Trophoblast cell (in vitro differentiated cells and primary cell): ENCODE measurements at regions not wholly inside any gene's neighbourhood (a gene's known extent, or its start where the extent isn't known, plus 50 kb on each side); places are given as distances from the start of the nearest gene placed in this dataset.

Experiments
- DNase-seq, 2 donors: peaks; one replicate each; pipeline ENCODE4 v3.0.0-alpha.2; 2016
- H2AFZ ChIP-seq: 2 replicates; pipeline ENCODE4 v1.6.1; 2013; ENCODE audit warnings: low read length, moderate library complexity, mild to moderate bottlenecking; ENCODE audit not compliant: insufficient read depth, poor library complexity
- H2AK5ac ChIP-seq: 2 replicates; pipeline ENCODE4 v1.6.1; 2013; ENCODE audit warnings: mild to moderate bottlenecking, low read length
- H2BK120ac ChIP-seq: 2 replicates; pipeline ENCODE4 v1.6.1; 2013; ENCODE audit warnings: low read length, mild to moderate bottlenecking, moderate library complexity; ENCODE audit not compliant: insufficient read depth, poor library complexity
- H2BK12ac ChIP-seq: 2 replicates; pipeline ENCODE4 v1.6.1; 2013; ENCODE audit warnings: mild to moderate bottlenecking, low read length, moderate library complexity
- H2BK5ac ChIP-seq: 2 replicates; pipeline ENCODE4 v1.6.1; 2013; ENCODE audit warnings: low read length, low read depth, moderate library complexity, mild to moderate bottlenecking; ENCODE audit not compliant: poor library complexity
- H3K14ac ChIP-seq: 2 replicates; pipeline ENCODE4 v1.6.1; 2013; ENCODE audit warnings: mild to moderate bottlenecking, low read length
- H3K18ac ChIP-seq: 2 replicates; pipeline ENCODE4 v1.6.1; 2013; ENCODE audit warnings: mild to moderate bottlenecking, low read length
- H3K23ac ChIP-seq: 2 replicates; pipeline ENCODE4 v1.6.1; 2013; ENCODE audit warnings: low read length
- H3K27ac ChIP-seq: 2 replicates; pipeline ENCODE4 v1.5.1; 2013; ENCODE audit warnings: low read depth, mild to moderate bottlenecking, inconsistent platforms, low read length, moderate library complexity
- H3K27me3 ChIP-seq: 2 replicates; pipeline ENCODE4 v1.6.1; 2013; ENCODE audit warnings: inconsistent platforms, mild to moderate bottlenecking, low read length, moderate library complexity; ENCODE audit not compliant: insufficient read depth
- H3K36me3 ChIP-seq, 2 experiments: 1 replicate in 1 of 2; 2 replicates in 1 of 2; pipeline ENCODE4 v1.6.1; 2013; ENCODE audit warnings: low read length in 2 of 2, mild to moderate bottlenecking in 2 of 2, moderate library complexity in 1 of 2; ENCODE audit not compliant: insufficient read depth in 2 of 2, control insufficient read depth in 1 of 2
- H3K4ac ChIP-seq: 2 replicates; pipeline ENCODE4 v1.6.1; 2013; ENCODE audit warnings: low read depth, mild to moderate bottlenecking, low read length, moderate library complexity
- H3K4me1 ChIP-seq, 2 experiments: 1 replicate in 1 of 2; 2 replicates in 1 of 2; pipeline ENCODE4 v1.6.1; 2013; ENCODE audit warnings: low read length in 2 of 2, mild to moderate bottlenecking in 2 of 2, moderate library complexity in 1 of 2; ENCODE audit not compliant: insufficient read depth in 2 of 2, control insufficient read depth in 1 of 2
- H3K4me2 ChIP-seq: 2 replicates; pipeline ENCODE4 v1.6.1; 2013; ENCODE audit warnings: inconsistent platforms, mild to moderate bottlenecking, low read length, moderate library complexity
- H3K4me3 ChIP-seq: 2 replicates; pipeline ENCODE4 v1.5.1; 2013; ENCODE audit warnings: mild to moderate bottlenecking, low read depth, low read length, inconsistent platforms
- H3K79me1 ChIP-seq: one replicate; pipeline ENCODE4 v1.6.1; 2013; ENCODE audit warnings: low read length
- H3K79me2 ChIP-seq: 2 replicates; pipeline ENCODE4 v1.6.1; 2013; ENCODE audit warnings: low read length, mild to moderate bottlenecking; ENCODE audit not compliant: control insufficient read depth, insufficient read depth, poor library complexity
- H3K9ac ChIP-seq: 2 replicates; pipeline ENCODE4 v1.6.1; 2013; ENCODE audit warnings: mild to moderate bottlenecking, low read length
- H3K9me3 ChIP-seq: 2 replicates; pipeline ENCODE4 v1.6.1; 2013; ENCODE audit warnings: low read depth, mild to moderate bottlenecking, control low read depth, inconsistent platforms, low read length; ENCODE audit not compliant: insufficient read depth
- H4K12ac ChIP-seq: 2 replicates; pipeline ENCODE4 v1.6.1; 2013; ENCODE audit warnings: low read depth, mild to moderate bottlenecking, low read length, moderate library complexity
- H4K8ac ChIP-seq: 2 replicates; pipeline ENCODE4 v1.6.1; 2013; ENCODE audit warnings: low read depth, mild to moderate bottlenecking, low read length, moderate library complexity
- H4K91ac ChIP-seq: one replicate; pipeline ENCODE4 v1.6.1; 2013; ENCODE audit warnings: low read depth, mild to moderate bottlenecking, low read length, moderate library complexity
- WGBS: extraction: QIAGEN DNeasy Blood & Tissue Kit; methylation state at CpG from one replicate; pipeline ENCODE4 v1.1.7; 2013; ENCODE audit warnings: missing lambda C conversion rate; ENCODE audit not compliant: insufficient read length, insufficient coverage; ENCODE audit errors: extremely low coverage; 5-methylcytosine and 5-hydroxymethylcytosine counted together

DNA sequence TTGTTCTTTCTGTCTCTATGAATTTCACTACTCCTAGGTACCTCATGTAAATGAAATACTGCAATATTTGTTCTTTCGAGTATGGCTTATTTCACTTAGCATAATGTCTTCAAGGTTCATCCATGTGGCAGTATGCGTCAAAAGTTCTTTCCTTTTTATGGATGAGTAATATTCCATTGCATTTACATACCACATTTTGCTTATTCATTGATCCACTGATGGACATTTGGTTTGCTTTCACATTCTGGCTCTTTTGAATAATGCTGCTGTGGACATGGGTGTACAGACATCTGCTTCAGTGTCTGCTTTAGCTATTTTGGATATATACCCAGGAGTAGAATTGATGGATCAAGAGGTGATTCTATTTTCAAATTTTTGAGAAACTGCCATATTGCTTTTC lies 144.2 kb upstream of the PAPPA start:
- H4K12ac ChIP-seq = no peak overlapping the region
- H3K4me1 ChIP-seq = peaks cover 0 to 2% of the 10 kb centered on the region in 2 experiments
- H4K8ac ChIP-seq = no peak overlapping the region
- no peak overlapping the region for H2BK12ac ChIP-seq
- no peak overlapping the region for H3K4me3 ChIP-seq
- no peak overlapping the region for H3K9ac ChIP-seq
- H3K27me3 ChIP-seq = no peaks in the 10 kb centered on the region
- H2AFZ ChIP-seq = no peak overlapping the region
- H3K23ac ChIP-seq = no peak overlapping the region
- WGBS = no CpG with 5 or more reads among the region's 2 CpGs
- no peaks in the 10 kb centered on the region for H3K36me3 ChIP-seq
- no peak overlapping the region for H2BK120ac ChIP-seq
- H3K4ac ChIP-seq = no peak overlapping the region
- no peak overlapping the region for H2AK5ac ChIP-seq
- no peaks in the 10 kb centered on the region for H3K9me3 ChIP-seq
- no peaks in the 10 kb centered on the region for H3K79me1 ChIP-seq
- no peak overlapping the region for H2BK5ac ChIP-seq
- H3K27ac ChIP-seq = no peak overlapping the region
- DNase-seq = no peak
- H3K4me2 ChIP-seq = no peak overlapping the region
- no peak overlapping the region for H3K14ac ChIP-seq
- no peak overlapping the region for H4K91ac ChIP-seq
- H3K18ac ChIP-seq = no peak overlapping the region
- H3K79me2 ChIP-seq = no peaks in the 10 kb centered on the region

DNA sequence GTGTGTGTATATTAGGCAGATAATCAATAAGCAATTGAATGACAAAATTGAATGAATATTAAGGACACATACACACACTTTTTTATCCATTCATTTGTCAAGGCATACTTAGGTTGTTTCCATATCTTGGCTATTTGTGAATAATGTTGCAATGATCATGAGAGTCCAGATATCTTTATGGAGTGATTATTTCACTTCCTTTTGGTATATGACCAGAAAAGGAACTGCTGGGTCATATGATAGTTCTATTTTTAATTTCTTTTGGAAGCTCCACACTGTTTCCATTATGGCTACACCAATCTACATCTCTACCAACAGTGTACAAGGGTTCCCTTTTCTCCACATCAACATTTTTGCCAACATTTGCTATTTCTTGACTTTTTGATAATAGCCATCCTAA lies 137.7 kb upstream of the PAPPA start:
- no peak overlapping the region for H3K4me3 ChIP-seq
- H3K23ac ChIP-seq = no peak overlapping the region
- no peak overlapping the region for H4K91ac ChIP-seq
- no peak overlapping the region for H2BK120ac ChIP-seq
- H4K12ac ChIP-seq = no peak overlapping the region
- H3K79me2 ChIP-seq = no peaks in the 10 kb centered on the region
- no peak for DNase-seq
- no peak overlapping the region for H2AK5ac ChIP-seq
- no peak overlapping the region for H2AFZ ChIP-seq
- no peaks in the 10 kb centered on the region for H3K36me3 ChIP-seq
- H4K8ac ChIP-seq = no peak overlapping the region
- H3K18ac ChIP-seq = no peak overlapping the region
- H3K9me3 ChIP-seq = no peaks in the 10 kb centered on the region
- no peaks in the 10 kb centered on the region for H3K4me1 ChIP-seq
- H3K9ac ChIP-seq = no peak overlapping the region
- H3K27ac ChIP-seq = no peak overlapping the region
- H3K27me3 ChIP-seq = no peaks in the 10 kb centered on the region
- H3K14ac ChIP-seq = no peak overlapping the region
- H3K79me1 ChIP-seq = no peaks in the 10 kb centered on the region
- no peak overlapping the region for H3K4me2 ChIP-seq
- no peak overlapping the region for H2BK5ac ChIP-seq
- no peak overlapping the region for H2BK12ac ChIP-seq
- no peak overlapping the region for H3K4ac ChIP-seq

DNA sequence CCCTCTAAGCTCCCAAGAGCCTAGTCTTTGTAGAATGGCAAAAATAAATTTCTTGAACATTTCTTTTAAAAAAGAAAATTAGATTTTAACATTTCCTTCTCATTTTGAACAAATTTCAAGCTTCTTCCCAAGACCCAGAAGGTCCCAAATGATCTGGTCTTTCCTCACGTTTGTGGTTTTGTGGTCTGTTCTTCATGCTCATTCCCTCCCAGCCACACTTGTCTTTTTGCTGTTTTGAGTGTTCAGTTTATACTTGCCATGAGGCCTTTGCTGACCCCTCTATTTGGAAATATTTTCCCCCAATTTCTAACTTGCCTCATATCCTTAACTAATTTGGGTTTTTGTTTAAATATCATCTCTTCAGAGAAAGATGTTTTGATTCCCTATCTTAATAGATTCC lies 133.4 kb upstream of the PAPPA start:
- Histone ChIP-seq H3K23ac (no peak overlapping the region), H2BK5ac (no peak overlapping the region), H4K12ac (no peak overlapping the region), H3K4me1 (no peaks in the 10 kb centered on the region), H3K4me2 (no peak overlapping the region), H2AFZ (no peak overlapping the region), H3K4me3 (no peak overlapping the region), H3K4ac (no peak overlapping the region), H4K8ac (no peak overlapping the region), H2BK120ac (no peak overlapping the region), H2BK12ac (no peak overlapping the region), H3K79me1 (no peaks in the 10 kb centered on the region), H3K9me3 (no peaks in the 10 kb centered on the region), H3K9ac (no peak overlapping the region), H3K36me3 (no peaks in the 10 kb centered on the region), H3K14ac (no peak overlapping the region), H3K27ac (no peak overlapping the region), H3K79me2 (no peaks in the 10 kb centered on the region), H2AK5ac (no peak overlapping the region), H4K91ac (no peak overlapping the region), H3K27me3 (no peaks in the 10 kb centered on the region), H3K18ac (no peak overlapping the region)
- DNase-seq = no peak
- WGBS = no CpG with 5 or more reads among the region's 1 CpG

DNA sequence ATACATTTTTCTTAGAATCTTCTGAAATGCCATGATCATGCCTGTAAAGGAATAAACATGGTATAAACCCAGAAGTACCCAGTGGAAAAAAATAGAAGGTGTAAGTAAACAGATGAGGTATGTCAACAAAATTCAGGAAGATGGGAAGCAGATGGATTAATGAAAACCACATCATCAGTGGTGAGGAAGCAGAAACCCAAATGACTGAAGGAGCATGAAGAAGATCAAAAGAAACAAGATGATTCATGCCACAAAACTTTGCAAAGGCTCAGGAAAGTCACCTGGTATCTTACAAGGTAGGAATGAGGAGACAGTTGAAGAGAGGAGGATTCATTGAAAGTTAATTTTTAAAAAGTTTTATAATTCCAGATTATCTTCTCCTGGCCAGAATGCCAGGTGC lies 132.8 kb upstream of the PAPPA start:
- H4K91ac ChIP-seq = no peak overlapping the region
- no peak overlapping the region for H2BK12ac ChIP-seq
- no peak overlapping the region for H2AFZ ChIP-seq
- H3K36me3 ChIP-seq = no peaks in the 10 kb centered on the region
- H2AK5ac ChIP-seq = no peak overlapping the region
- no peak overlapping the region for H3K27ac ChIP-seq
- H3K9me3 ChIP-seq = no peaks in the 10 kb centered on the region
- H3K9ac ChIP-seq = no peak overlapping the region
- H3K23ac ChIP-seq = no peak overlapping the region
- H3K79me2 ChIP-seq = no peaks in the 10 kb centered on the region
- no peak overlapping the region for H4K8ac ChIP-seq
- H3K4ac ChIP-seq = no peak overlapping the region
- H2BK120ac ChIP-seq = no peak overlapping the region
- H2BK5ac ChIP-seq = no peak overlapping the region
- H3K4me1 ChIP-seq = no peaks in the 10 kb centered on the region
- peak in 1 of 2 donors; percentile 31 for DNase-seq
- no peak overlapping the region for H4K12ac ChIP-seq
- no peaks in the 10 kb centered on the region for H3K79me1 ChIP-seq
- H3K4me3 ChIP-seq = no peak overlapping the region
- H3K18ac ChIP-seq = no peak overlapping the region
- H3K27me3 ChIP-seq = no peaks in the 10 kb centered on the region
- H3K4me2 ChIP-seq = no peak overlapping the region
- no peak overlapping the region for H3K14ac ChIP-seq

DNA sequence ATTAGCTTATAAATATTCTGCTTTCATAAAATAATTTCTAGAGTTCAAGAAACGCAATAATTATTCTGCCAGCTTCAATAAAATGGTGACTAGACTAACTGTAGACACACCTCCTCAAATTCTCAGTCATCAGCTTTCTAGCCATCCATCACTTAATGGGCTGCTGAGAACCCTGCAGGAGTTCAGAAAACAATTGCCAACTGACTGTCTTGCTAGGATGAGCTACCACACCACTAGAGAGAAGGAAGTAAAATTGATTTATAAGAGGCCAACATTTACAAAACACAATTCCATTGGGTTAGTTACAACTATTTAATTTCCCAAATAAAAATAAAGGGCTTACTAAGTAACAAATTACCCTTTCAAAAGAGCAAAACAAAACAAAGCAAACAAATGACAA lies 126.5 kb upstream of the PAPPA start:
- Histone ChIP-seq H3K79me2 (no peaks in the 10 kb centered on the region), H3K79me1 (no peaks in the 10 kb centered on the region), H2AFZ (no peak overlapping the region), H3K27me3 (no peaks in the 10 kb centered on the region), H2BK12ac (no peak overlapping the region), H3K4me2 (no peak overlapping the region), H4K12ac (no peak overlapping the region), H3K4me3 (no peak overlapping the region), H4K8ac (no peak overlapping the region), H3K18ac (no peak overlapping the region), H3K9ac (no peak overlapping the region), H3K23ac (no peak overlapping the region), H2AK5ac (no peak overlapping the region), H2BK120ac (no peak overlapping the region), H3K4me1 (no peaks in the 10 kb centered on the region), H3K14ac (no peak overlapping the region), H2BK5ac (no peak overlapping the region), H3K36me3 (no peaks in the 10 kb centered on the region), H3K9me3 (no peaks in the 10 kb centered on the region), H4K91ac (no peak overlapping the region), H3K27ac (no peak overlapping the region), H3K4ac (no peak overlapping the region)
- DNase-seq = no peak
- no CpG with 5 or more reads among the region's 1 CpG for WGBS
